Upper lobe of left lung (tissue), 4 donors: ENCODE measurements at regions not wholly inside any gene's neighbourhood (a gene's known extent, or its start where the extent isn't known, plus 50 kb on each side); places are given as distances from the start of the nearest gene placed in this dataset.

Source experiments
- EP300 ChIP-seq, 4 donors: sonication (generic); formaldehyde crosslinking; IDR thresholded peaks; one replicate each; pipeline ENCODE4 v1.5.1; 2017; ENCODE audit warnings: antibody characterized with exemption in 4 of 4, control low read depth in 2 of 4
- POLR2A ChIP-seq, 4 donors: fragments of 450-650 bp; IDR thresholded peaks; one replicate each; pipeline ENCODE4 v1.5.1; 2016 to 2017; ENCODE audit warnings: antibody characterized with exemption in 4 of 4, mild to moderate bottlenecking in 2 of 4
- POLR2AphosphoS5 ChIP-seq, 2 donors: sonication (generic); formaldehyde crosslinking; IDR thresholded peaks; one replicate each; pipeline ENCODE4 v1.5.1; 2017; ENCODE audit warnings: antibody characterized with exemption in 2 of 2
- TF ChIP-seq, protein P1 (sequence below), 6 experiments: fragments of 450-650 bp in 4 of 6; fragments of 200-600 bp in 2 of 6; sonication (generic) in 2 of 6; IDR thresholded peaks; one replicate each; pipeline ENCODE4 v1.5.1; 2016 to 2019; ENCODE audit warnings: antibody characterized with exemption in 6 of 6

DNA sequence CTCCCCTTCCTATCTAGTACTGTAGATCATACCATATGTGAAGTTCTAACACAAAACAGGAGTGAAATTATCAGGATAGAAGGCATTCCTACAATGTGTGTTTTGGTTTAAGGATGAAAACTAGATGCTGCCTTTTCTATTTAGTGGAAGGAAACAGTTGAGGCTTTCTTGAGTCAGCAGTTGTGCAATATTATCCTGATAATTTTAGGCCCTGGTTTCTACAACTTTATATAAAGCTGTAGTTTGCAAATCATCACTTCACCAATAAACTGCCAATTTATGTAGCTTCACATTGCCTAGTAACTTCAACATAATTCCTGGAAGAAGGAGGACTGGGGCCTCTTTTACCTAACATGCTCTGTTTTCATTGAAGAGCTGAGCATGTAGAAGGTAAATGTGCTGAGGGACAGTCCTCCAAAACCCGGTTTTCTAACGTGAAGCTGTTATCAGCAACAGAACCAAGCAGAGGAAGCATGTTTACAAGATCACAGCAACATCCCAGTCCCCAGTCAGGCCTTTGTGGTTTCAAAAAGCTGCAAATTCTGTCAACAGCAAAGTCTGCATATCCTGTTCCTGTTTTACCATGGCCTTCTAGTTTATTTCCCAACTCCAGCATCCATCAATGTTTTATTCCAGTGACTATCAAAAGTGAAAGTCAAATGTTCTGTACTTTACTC is 513.4 kb upstream of the MEF2C start:
- TF ChIP-seq, protein P1, sequence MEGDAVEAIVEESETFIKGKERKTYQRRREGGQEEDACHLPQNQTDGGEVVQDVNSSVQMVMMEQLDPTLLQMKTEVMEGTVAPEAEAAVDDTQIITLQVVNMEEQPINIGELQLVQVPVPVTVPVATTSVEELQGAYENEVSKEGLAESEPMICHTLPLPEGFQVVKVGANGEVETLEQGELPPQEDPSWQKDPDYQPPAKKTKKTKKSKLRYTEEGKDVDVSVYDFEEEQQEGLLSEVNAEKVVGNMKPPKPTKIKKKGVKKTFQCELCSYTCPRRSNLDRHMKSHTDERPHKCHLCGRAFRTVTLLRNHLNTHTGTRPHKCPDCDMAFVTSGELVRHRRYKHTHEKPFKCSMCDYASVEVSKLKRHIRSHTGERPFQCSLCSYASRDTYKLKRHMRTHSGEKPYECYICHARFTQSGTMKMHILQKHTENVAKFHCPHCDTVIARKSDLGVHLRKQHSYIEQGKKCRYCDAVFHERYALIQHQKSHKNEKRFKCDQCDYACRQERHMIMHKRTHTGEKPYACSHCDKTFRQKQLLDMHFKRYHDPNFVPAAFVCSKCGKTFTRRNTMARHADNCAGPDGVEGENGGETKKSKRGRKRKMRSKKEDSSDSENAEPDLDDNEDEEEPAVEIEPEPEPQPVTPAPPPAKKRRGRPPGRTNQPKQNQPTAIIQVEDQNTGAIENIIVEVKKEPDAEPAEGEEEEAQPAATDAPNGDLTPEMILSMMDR (IDR thresholded peaks at IDR 0.05) = no peak
- TF ChIP-seq POLR2A (IDR thresholded peaks at IDR 0.05) (no peak), EP300 (IDR thresholded peaks at IDR 0.05) (no peak), POLR2AphosphoS5 (IDR thresholded peaks at IDR 0.05) (no peak)
